ENCODE measurements at regions not wholly inside any gene's neighbourhood (a gene's known extent, or its start where the extent isn't known, plus 50 kb on each side); places are given as distances from the start of the nearest gene placed in this dataset.
A peak's percentile ranks its signal among the peaks of the same experiment; 100 is the strongest.

DNA sequence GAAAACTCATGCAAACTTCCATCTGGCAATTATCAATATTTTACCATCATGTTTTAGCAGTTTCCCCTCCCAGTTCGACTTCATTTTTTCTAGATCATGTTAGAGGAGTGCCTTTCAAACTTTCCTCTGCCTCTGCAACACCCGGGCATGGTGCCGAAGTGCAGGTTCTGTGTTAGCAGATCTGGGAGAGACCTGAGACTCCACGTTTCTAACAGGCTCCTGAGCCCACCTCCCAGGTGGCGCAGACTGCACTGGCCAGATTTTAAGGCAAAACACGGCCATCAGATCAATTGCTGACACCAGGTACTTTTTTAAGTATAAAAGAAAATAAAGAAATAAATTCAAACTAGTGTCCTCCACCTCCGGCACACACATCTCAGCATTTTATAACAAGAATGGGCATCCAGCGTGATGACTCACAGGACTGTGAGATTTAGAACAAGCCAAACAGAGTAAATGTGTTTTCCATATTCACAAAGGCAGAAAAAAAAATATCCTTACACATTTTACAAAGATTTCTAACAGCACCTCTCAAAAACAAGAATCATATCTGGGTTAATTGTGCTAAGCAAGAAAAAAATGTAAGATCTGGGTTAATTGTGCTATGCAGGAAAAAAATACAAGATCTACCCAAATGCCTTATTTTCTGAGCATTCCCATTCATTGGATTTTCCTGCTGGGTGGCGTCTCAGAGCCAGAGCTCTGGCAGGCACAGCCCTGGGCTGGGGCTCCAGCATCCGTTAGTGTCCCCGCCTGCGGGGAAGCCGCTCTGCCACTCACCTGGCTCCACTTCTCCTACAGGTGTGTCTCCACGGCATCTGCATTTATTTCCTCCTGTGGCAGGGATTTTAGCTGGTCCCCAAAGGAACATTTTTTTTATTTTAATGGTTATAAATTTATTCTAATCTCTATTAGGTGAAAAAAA is 127.9 kb upstream of the SOX1 start:
- Histone ChIP-seq H2BK15ac (ENCODE audit: low read length) (no peak overlapping the region), H3K27me3 (replicated peaks in 1 of 4; ENCODE audit: control insufficient read depth in 3 of 4, extremely low read depth in 1 of 4, insufficient read depth in 3 of 4, low read length in 3 of 4) (peaks cover 0 to 1% (median 0%) of the 10 kb centered on the region in 4 experiments; a peak in 2 of 7 replicates), H3K79me2 (ENCODE audit: control insufficient read depth in 1 of 2, insufficient read depth in 2 of 2, low read length in 2 of 2) (no peaks in the 10 kb centered on the region), H3K56ac (replicated peaks; ENCODE audit: insufficient read length, low read depth, low read length) (no peak overlapping the region), H3K4me1 (replicated peaks in 1 of 4; ENCODE audit: control insufficient read depth in 3 of 4, insufficient read depth in 4 of 4, low read length in 3 of 4) (no peaks in the 10 kb centered on the region), H3K36me3 (ENCODE audit: control insufficient read depth in 2 of 4, insufficient read depth in 4 of 4, low read length in 3 of 4) (no peaks in the 10 kb centered on the region), H3K23ac (ENCODE audit: insufficient read length) (no peak overlapping the region), H3K79me1 (ENCODE audit: low read depth, low read length) (no peaks in the 10 kb centered on the region), H2AK5ac (ENCODE audit: low read depth, low read length) (no peak overlapping the region), H3K9ac (replicated peaks in 1 of 4; ENCODE audit: extremely low read depth in 1 of 4, low read depth in 3 of 4, low read length in 3 of 4) (no peak overlapping the region), H2BK120ac (replicated peaks; ENCODE audit: low read depth, low read length) (no peak overlapping the region), H3K27ac (ENCODE audit: low read depth, low read length) (no peak overlapping the region), H3K4me2 (ENCODE audit: insufficient read depth in 1 of 2, low read depth in 2 of 2, low read length in 2 of 2) (no peak overlapping the region), H2BK12ac (ENCODE audit: low read depth, low read length) (no peak overlapping the region), H3K4me3 (ENCODE audit: extremely low read depth in 1 of 4, insufficient read depth in 2 of 4, low read depth in 3 of 4, low read length in 4 of 4) (no peak overlapping the region), H3K14ac (ENCODE audit: insufficient read length) (no peak overlapping the region), H3K9me3 (ENCODE audit: insufficient read depth in 2 of 2, low read depth in 1 of 2, low read length in 1 of 2) (no peaks in the 10 kb centered on the region), H2BK5ac (ENCODE audit: low read depth, low read length) (no peak overlapping the region), H3K4ac (replicated peaks; ENCODE audit: insufficient read length, low read depth, low read length) (no peak overlapping the region), H4K91ac (replicated peaks; ENCODE audit: insufficient read length, low read length) (no peak overlapping the region), H3K23me2 (ENCODE audit: low read depth, low read length) (peaks cover 10% of the 10 kb centered on the region; the same call in 1 of the 2 replicates), H4K5ac (ENCODE audit: insufficient read length, low read depth, low read length) (no peak overlapping the region), H2BK20ac (ENCODE audit: low read length) (no peak overlapping the region), H3K18ac (ENCODE audit: extremely low read depth, low read length) (no peak overlapping the region), H2AFZ (ENCODE audit: low read length) (no peak overlapping the region), H4K20me1 (replicated peaks in 1 of 2; ENCODE audit: control insufficient read depth in 1 of 2, insufficient read depth in 2 of 2, low read length in 2 of 2) (peaks cover 0 to 6% of the 10 kb centered on the region in 2 experiments), H4K8ac (ENCODE audit: extremely low read depth, insufficient read depth, low read length) (no peak overlapping the region)
- POLR2A ChIA-PET (ENCODE audit: partially characterized antibody): no interaction called here
- FAIRE-seq (no peak), DNase-seq (ENCODE audit: low read depth in 1 of 2, low spot score in 2 of 2) (peak in 1 of 2 experiments; percentile 33)
- 84% methylated on average over 14 of the region's 14 CpGs; no CpG with 5 or more reads in 1 of the 2 experiments for WGBS, 2 experiments (ENCODE audit: extremely low coverage in 1 of 2, insufficient coverage in 1 of 2, insufficient read length in 1 of 2, insufficient replicate concordance in 2 of 2, low coverage in 1 of 2, low lambda C conversion rate in 2 of 2, missing lambda C conversion rate in 1 of 2)
- TF ChIP-seq SP4 (IDR thresholded peaks at IDR 0.05; ENCODE audit: low read length): no peak
- no peak for TF ChIP-seq KDM1A (IDR thresholded peaks at IDR 0.05; ENCODE audit: borderline replicate concordance, low read length)
- TF ChIP-seq POLR2A (IDR thresholded peaks at IDR 0.05; ENCODE audit: control extremely low read depth in 1 of 2, low read depth in 2 of 2, low read length in 2 of 2): no peak
- no peak for TF ChIP-seq RFX5 (IDR thresholded peaks at IDR 0.05; ENCODE audit: borderline replicate concordance, low read depth, low read length)
- TF ChIP-seq JUN (IDR thresholded peaks at IDR 0.05; ENCODE audit: low read depth, low read length): no peak
- TF ChIP-seq FOSL1 (IDR thresholded peaks at IDR 0.05; ENCODE audit: insufficient read depth, low read depth, low read length): no peak
- TF ChIP-seq SRF (IDR thresholded peaks at IDR 0.05; ENCODE audit: low read depth, low read length): no peak
- CTCF ChIA-PET (ENCODE audit: partially characterized antibody): no interaction called here
